ENCODE measurements at regions not wholly inside any gene's neighbourhood (a gene's known extent, or its start where the extent isn't known, plus 50 kb on each side); places are given as distances from the start of the nearest gene placed in this dataset.

DNA sequence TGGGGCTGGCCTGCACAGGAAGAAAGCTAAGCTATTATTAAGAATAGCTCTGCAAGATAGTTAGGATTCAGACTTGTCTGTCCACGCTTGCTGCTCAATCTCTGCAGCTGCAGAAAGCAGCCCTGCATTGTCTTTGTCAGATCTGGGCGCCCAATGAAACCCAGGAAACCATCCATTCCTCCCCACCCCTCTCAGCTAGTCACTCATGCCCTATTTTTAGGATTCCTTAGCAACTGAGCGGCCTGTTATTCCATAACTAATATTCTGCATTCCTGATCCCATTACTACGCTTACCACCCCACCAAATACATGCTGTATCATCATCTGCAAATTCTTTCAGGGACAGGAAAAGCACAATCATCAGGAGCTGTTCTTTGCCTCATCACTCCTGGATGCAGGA is 52.9 kb upstream of the APC start:
- Histone ChIP-seq H3K27ac (no peak overlapping the region), H3K9me3 (no peaks in the 10 kb centered on the region), H3K36me3 (no peaks in the 10 kb centered on the region), H3K27me3 (peaks cover 84% of the 10 kb centered on the region), H3K4me1 (ENCODE audit: control insufficient read depth in 1 of 2, insufficient read depth in 1 of 2, low read depth in 1 of 2, low read length in 1 of 2) (no peaks in the 10 kb centered on the region), H3K4me3 (ENCODE audit: low read depth in 1 of 2, low read length in 1 of 2) (no peak overlapping the region)
- TF ChIP-seq, protein P1, sequence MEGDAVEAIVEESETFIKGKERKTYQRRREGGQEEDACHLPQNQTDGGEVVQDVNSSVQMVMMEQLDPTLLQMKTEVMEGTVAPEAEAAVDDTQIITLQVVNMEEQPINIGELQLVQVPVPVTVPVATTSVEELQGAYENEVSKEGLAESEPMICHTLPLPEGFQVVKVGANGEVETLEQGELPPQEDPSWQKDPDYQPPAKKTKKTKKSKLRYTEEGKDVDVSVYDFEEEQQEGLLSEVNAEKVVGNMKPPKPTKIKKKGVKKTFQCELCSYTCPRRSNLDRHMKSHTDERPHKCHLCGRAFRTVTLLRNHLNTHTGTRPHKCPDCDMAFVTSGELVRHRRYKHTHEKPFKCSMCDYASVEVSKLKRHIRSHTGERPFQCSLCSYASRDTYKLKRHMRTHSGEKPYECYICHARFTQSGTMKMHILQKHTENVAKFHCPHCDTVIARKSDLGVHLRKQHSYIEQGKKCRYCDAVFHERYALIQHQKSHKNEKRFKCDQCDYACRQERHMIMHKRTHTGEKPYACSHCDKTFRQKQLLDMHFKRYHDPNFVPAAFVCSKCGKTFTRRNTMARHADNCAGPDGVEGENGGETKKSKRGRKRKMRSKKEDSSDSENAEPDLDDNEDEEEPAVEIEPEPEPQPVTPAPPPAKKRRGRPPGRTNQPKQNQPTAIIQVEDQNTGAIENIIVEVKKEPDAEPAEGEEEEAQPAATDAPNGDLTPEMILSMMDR (IDR thresholded peaks at IDR 0.05) = no peak

- no peaks in the 10 kb centered on the region for H3K4me1 ChIP-seq (ENCODE audit: control insufficient read depth in 1 of 2, insufficient read depth in 1 of 2, low read depth in 1 of 2, low read length in 1 of 2)
- H3K9me3 ChIP-seq = no peaks in the 10 kb centered on the region
- H3K27me3 ChIP-seq = peaks cover 90% of the 10 kb centered on the region
- no peaks in the 10 kb centered on the region for H3K36me3 ChIP-seq
- H3K27ac ChIP-seq = no peak overlapping the region
- TF ChIP-seq, protein P1 (IDR thresholded peaks at IDR 0.05) = no peak
- no peak overlapping the region for H3K4me3 ChIP-seq (ENCODE audit: low read depth in 1 of 2, low read length in 1 of 2)
Observed at GRCh38 chr5:112685386-112685785, 52.3 kb upstream of the APC start.

DNA sequence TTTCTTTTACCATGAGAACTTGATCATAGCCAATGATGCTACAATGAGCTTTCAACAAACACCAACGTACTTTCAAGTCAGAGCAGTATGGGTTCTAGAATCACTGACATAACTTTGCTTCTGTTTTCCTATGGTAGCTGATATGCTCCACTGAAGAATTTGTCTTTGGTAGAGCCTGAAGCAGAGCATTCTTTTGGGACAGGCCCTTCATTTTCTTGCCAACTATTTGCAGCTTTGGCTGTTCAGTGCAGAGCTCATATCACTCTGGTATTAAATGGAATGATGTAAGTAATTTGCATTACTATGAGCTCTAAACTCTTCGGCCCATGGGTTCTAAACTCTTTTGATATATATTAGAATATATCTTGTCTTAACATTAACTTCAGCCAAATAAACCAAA is 51.8 kb upstream of the APC start:
- Histone ChIP-seq H3K4me1 (ENCODE audit: control insufficient read depth in 1 of 2, insufficient read depth in 1 of 2, low read depth in 1 of 2, low read length in 1 of 2) (no peaks in the 10 kb centered on the region), H3K36me3 (no peaks in the 10 kb centered on the region), H3K27ac (no peak overlapping the region), H3K9me3 (no peaks in the 10 kb centered on the region), H3K27me3 (peaks cover 94% of the 10 kb centered on the region), H3K4me3 (ENCODE audit: low read depth in 1 of 2, low read length in 1 of 2) (no peak overlapping the region)
- TF ChIP-seq, protein P1 (IDR thresholded peaks at IDR 0.05) = no peak

DNA sequence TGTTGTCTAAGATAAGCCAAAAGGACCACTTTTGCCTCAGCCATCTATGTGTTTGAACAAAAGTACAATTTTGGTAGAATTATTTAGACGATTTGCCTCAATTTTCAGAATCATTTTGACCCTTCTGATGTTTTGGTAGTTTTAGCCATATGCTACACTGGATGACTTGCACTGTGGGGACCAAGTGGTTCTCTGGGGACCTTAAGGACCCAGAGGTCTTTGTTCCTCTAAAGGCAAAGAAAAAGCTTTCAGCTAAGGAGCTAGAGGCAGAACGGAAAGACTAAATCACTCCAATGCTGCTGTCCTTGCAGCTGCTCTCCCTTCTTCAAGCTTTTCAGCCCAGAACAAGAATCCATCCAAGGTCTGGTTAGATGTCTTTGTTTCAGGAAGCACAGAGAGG is 51.0 kb upstream of the APC start:
- TF ChIP-seq, protein P1 (IDR thresholded peaks at IDR 0.05) = no peak
- Histone ChIP-seq H3K9me3 (no peaks in the 10 kb centered on the region), H3K4me1 (ENCODE audit: control insufficient read depth in 1 of 2, insufficient read depth in 1 of 2, low read depth in 1 of 2, low read length in 1 of 2) (no peaks in the 10 kb centered on the region), H3K4me3 (ENCODE audit: low read depth in 1 of 2, low read length in 1 of 2) (no peak overlapping the region), H3K27ac (no peak overlapping the region), H3K36me3 (no peaks in the 10 kb centered on the region), H3K27me3 (peaks cover 89% of the 10 kb centered on the region)

GRCh38 chr5:112687306-112687705 is 50.4 kb upstream of the APC start:
- TF ChIP-seq, protein P1 (IDR thresholded peaks at IDR 0.05) = no peak
- no peak overlapping the region for H3K4me3 ChIP-seq (ENCODE audit: low read depth in 1 of 2, low read length in 1 of 2)
- no peaks in the 10 kb centered on the region for H3K36me3 ChIP-seq
- no peak overlapping the region for H3K27ac ChIP-seq
- H3K27me3 ChIP-seq = peaks cover 84% of the 10 kb centered on the region
- H3K9me3 ChIP-seq = no peaks in the 10 kb centered on the region
- no peaks in the 10 kb centered on the region for H3K4me1 ChIP-seq (ENCODE audit: control insufficient read depth in 1 of 2, insufficient read depth in 1 of 2, low read depth in 1 of 2, low read length in 1 of 2)

Data from neutrophil (primary cell).